Esophagus muscularis mucosa (tissue), 4 donors: ENCODE measurements at regions not wholly inside any gene's neighbourhood (a gene's known extent, or its start where the extent isn't known, plus 50 kb on each side); places are given as distances from the start of the nearest gene placed in this dataset.

Experiments
- DNase-seq: peaks from one replicate; pipeline ENCODE4 v3.0.0-alpha.2; 2017; ENCODE audit errors: extremely low spot score
- H3K27ac ChIP-seq, 4 donors: fragments of 200-600 bp; sonication (generic); replicated peaks in 1 of 4; 1 replicate in 3 of 4; 2 replicates in 1 of 4; pipeline ENCODE4 v1.5.1; 2016 to 2019; ENCODE audit warnings: mild to moderate bottlenecking in 1 of 4
- H3K27me3 ChIP-seq, 4 donors: fragments of 200-600 bp; sonication (generic); one replicate each; pipeline versions ENCODE4 v1.5.1 to v1.6.0; 2016 to 2019
- H3K36me3 ChIP-seq, 4 donors: fragments of 200-600 bp; sonication (generic); one replicate each; pipeline ENCODE4 v1.5.1; 2016 to 2019
- H3K4me1 ChIP-seq, 4 donors: fragments of 200-600 bp; sonication (generic); one replicate each; pipeline ENCODE4 v1.5.1; 2016 to 2019
- H3K4me3 ChIP-seq, 4 donors: fragments of 200-600 bp; sonication (generic); 1 replicate in 2 of 4; 2 replicates in 2 of 4; pipeline ENCODE4 v1.5.1; 2016 to 2019; ENCODE audit warnings: mild to moderate bottlenecking in 4 of 4, moderate library complexity in 1 of 4
- H3K9me3 ChIP-seq, 4 donors: fragments of 200-600 bp; sonication (generic); 1 replicate in 3 of 4; 2 replicates in 1 of 4; pipeline ENCODE4 v1.5.1; 2016 to 2019
- EP300 ChIP-seq: sonication (generic); formaldehyde crosslinking; IDR thresholded peaks from one replicate; pipeline ENCODE4 v1.6.1; 2017; ENCODE audit warnings: antibody characterized with exemption
- POLR2A ChIP-seq: fragments of 450-650 bp; IDR thresholded peaks from one replicate; pipeline ENCODE4 v1.6.1; 2017; ENCODE audit warnings: antibody characterized with exemption, moderate library complexity, mild to moderate bottlenecking, low read depth
- POLR2AphosphoS5 ChIP-seq, 2 donors: sonication (generic); formaldehyde crosslinking; IDR thresholded peaks; one replicate each; pipeline ENCODE4 v1.6.1; 2017; ENCODE audit warnings: antibody characterized with exemption in 2 of 2
- WGBS: methylation state at CpG from one replicate; pipeline ENCODE4 v1.1.5; 2018; 5-methylcytosine and 5-hydroxymethylcytosine counted together
- intact Hi-C: fragments of 100-400 bp; cut with DNase I; formaldehyde crosslinking; loops from one replicate; pipeline ENCODE4 v1.15.1; 2023
- TF ChIP-seq, protein P1 (sequence below), 3 experiments: fragments of 200-600 bp in 2 of 3; fragments of 450-650 bp in 1 of 3; sonication (generic) in 2 of 3; IDR thresholded peaks; one replicate each; pipeline ENCODE4 v1.5.1; 2017 to 2019; ENCODE audit warnings: antibody characterized with exemption in 3 of 3, mild to moderate bottlenecking in 2 of 3, moderate library complexity in 1 of 3

DNA sequence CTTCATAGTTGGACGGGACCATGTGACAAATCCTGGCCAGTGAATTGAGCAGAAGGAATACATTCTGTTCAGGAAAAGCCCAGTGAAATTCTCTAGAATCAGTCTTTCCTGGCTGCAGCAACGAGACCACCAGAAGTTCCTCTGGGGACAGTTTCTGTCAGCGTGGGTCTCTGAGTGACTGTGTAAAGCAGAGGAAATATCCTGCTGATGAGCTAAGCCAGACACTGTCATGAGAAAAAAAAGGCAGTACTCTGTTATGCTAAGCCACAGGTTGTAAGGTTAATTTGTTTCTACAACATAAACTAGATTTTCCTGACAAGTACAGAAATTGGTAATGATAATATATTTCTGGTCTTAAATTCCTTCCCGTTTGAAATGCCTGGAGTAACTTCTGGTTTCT lies 664.4 kb downstream of the LMO4 start:
- 68% methylated on average over 4 of the region's 4 CpGs for WGBS
- Histone ChIP-seq H3K27ac (no peak overlapping the region), H3K36me3 (no peaks in the 10 kb centered on the region), H3K27me3 (no peaks in the 10 kb centered on the region), H3K9me3 (no peaks in the 10 kb centered on the region), H3K4me1 (no peaks in the 10 kb centered on the region), H3K4me3 (no peak overlapping the region)
- intact Hi-C loops = no loop called here
- TF ChIP-seq, protein P1, sequence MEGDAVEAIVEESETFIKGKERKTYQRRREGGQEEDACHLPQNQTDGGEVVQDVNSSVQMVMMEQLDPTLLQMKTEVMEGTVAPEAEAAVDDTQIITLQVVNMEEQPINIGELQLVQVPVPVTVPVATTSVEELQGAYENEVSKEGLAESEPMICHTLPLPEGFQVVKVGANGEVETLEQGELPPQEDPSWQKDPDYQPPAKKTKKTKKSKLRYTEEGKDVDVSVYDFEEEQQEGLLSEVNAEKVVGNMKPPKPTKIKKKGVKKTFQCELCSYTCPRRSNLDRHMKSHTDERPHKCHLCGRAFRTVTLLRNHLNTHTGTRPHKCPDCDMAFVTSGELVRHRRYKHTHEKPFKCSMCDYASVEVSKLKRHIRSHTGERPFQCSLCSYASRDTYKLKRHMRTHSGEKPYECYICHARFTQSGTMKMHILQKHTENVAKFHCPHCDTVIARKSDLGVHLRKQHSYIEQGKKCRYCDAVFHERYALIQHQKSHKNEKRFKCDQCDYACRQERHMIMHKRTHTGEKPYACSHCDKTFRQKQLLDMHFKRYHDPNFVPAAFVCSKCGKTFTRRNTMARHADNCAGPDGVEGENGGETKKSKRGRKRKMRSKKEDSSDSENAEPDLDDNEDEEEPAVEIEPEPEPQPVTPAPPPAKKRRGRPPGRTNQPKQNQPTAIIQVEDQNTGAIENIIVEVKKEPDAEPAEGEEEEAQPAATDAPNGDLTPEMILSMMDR (IDR thresholded peaks at IDR 0.05) = no peak
- TF ChIP-seq EP300 (no peak), POLR2A (no peak), POLR2AphosphoS5 (IDR thresholded peaks at IDR 0.05) (no peak)
- DNase-seq = no peak

DNA sequence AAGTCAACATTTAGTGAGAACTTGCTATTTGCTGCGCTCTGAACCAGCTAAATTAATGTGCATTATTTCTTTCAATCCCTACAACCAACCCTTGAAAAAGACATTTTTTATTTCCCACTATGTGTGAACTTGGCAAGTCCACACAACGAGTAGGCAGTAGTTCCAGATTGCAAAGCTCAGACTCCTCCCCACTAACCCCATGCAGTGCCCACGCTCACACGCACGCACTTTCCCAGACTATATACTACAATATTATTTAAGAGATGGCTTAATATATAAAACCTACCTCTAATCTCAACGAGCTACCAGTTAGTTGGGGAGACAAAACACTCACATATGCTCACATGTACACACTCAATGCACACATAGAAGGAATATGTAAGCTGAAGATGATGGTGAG lies 671.2 kb downstream of the LMO4 start:
- no peak for DNase-seq
- intact Hi-C loops = no loop called here
- 88% methylated on average over 6 of the region's 6 CpGs for WGBS
- TF ChIP-seq POLR2A (no peak), EP300 (no peak), POLR2AphosphoS5 (IDR thresholded peaks at IDR 0.05) (no peak)
- TF ChIP-seq, protein P1 (IDR thresholded peaks at IDR 0.05) = no peak
- no peak overlapping the region for H3K4me3 ChIP-seq
- H3K27me3 ChIP-seq = no peaks in the 10 kb centered on the region
- no peaks in the 10 kb centered on the region for H3K9me3 ChIP-seq
- H3K4me1 ChIP-seq = no peaks in the 10 kb centered on the region
- no peak overlapping the region for H3K27ac ChIP-seq
- H3K36me3 ChIP-seq = no peaks in the 10 kb centered on the region

DNA sequence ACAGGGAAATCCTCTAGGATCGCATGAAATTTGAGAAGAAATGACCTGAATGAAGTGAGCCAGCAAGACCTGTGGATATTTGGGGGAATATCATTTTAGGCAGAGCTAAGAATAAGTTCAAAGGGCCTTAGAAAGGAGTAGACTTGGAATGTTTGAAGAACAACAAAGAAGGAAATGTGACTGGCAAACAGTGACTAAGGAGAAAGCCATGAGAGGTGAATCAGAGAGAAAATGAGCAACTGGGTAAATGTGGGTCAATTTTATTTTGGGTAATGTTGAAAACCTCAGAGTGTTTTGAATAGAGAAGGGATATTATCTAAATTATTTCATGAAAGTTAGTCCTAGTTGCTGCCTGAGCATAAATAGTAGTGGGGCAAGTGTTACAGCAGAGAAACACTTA lies 672.8 kb downstream of the LMO4 start:
- Histone ChIP-seq H3K4me1 (no peaks in the 10 kb centered on the region), H3K9me3 (no peaks in the 10 kb centered on the region), H3K27me3 (no peaks in the 10 kb centered on the region), H3K27ac (no peak overlapping the region), H3K4me3 (no peak overlapping the region), H3K36me3 (no peaks in the 10 kb centered on the region)
- DNase-seq = no peak
- 91% methylated on average over 1 of the region's 1 CpG for WGBS
- intact Hi-C loops = no loop called here
- no peak for TF ChIP-seq POLR2AphosphoS5 (IDR thresholded peaks at IDR 0.05)
- no peak for TF ChIP-seq POLR2A
- TF ChIP-seq EP300 = no peak
- TF ChIP-seq, protein P1 (IDR thresholded peaks at IDR 0.05) = no peak

DNA sequence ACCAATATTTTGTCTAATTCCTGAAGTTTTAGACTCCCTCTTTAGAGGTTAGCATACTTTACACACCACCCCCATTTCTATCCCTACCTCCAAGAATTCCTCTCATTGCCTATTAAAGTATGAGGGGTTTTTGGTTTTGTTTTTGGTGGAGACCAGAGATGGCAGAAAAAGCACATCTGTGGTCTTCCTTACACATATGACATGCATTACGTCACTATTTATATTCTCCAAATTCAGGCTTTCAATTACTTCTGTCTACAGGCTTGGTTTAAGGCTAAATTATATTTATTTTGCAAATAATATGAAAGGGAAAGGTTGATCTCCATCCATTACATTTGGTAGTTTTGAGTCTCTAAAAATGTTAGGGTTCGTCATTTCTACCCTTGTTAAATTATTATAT lies 674.6 kb downstream of the LMO4 start:
- Histone ChIP-seq H3K4me1 (no peaks in the 10 kb centered on the region), H3K27ac (no peak overlapping the region), H3K4me3 (no peak overlapping the region), H3K27me3 (no peaks in the 10 kb centered on the region), H3K36me3 (no peaks in the 10 kb centered on the region), H3K9me3 (no peaks in the 10 kb centered on the region)
- intact Hi-C loops = no loop called here
- TF ChIP-seq, protein P1 (IDR thresholded peaks at IDR 0.05) = no peak
- TF ChIP-seq POLR2AphosphoS5 (IDR thresholded peaks at IDR 0.05) = no peak
- TF ChIP-seq POLR2A = no peak
- no peak for TF ChIP-seq EP300
- DNase-seq = no peak
- 92% methylated on average over 2 of the region's 2 CpGs for WGBS

DNA sequence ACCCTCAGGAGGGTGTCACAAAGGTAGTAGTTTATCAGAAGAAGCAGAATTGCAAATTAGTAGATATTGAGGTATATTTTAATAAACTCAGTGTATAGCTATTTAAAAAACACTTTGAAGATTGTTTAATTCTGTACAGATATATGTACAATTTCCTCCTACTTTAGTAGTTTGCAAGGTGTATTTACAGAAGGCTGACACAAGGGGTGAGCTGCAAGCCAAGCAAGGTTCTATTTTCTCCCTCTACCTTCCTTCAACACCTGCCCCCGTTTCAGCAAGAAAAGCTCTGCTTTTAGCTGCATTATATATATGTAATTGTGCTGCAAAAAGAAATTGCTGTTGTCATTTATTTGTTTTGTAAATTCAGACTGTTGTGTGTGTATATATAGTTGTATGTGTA lies 674.2 kb upstream of the PKN2 start:
- H3K36me3 ChIP-seq = no peaks in the 10 kb centered on the region
- H3K27ac ChIP-seq = no peak overlapping the region
- no peaks in the 10 kb centered on the region for H3K27me3 ChIP-seq
- no peaks in the 10 kb centered on the region for H3K4me1 ChIP-seq
- TF ChIP-seq POLR2A (no peak), EP300 (no peak), POLR2AphosphoS5 (IDR thresholded peaks at IDR 0.05) (no peak)
- TF ChIP-seq, protein P1 (IDR thresholded peaks at IDR 0.05) = no peak
- WGBS = 88% methylated on average over 1 of the region's 1 CpG
- intact Hi-C loops = no loop called here
- no peak for DNase-seq
- H3K4me3 ChIP-seq = no peak overlapping the region
- no peaks in the 10 kb centered on the region for H3K9me3 ChIP-seq
